PC-9 (cell line): ENCODE measurements at regions not wholly inside any gene's neighbourhood (a gene's known extent, or its start where the extent isn't known, plus 50 kb on each side); places are given as distances from the start of the nearest gene placed in this dataset.

Experiments used
- EZH2 ChIP-seq: fragments of 200-600 bp; sonication (generic); IDR thresholded peaks from 2 replicates; pipeline ENCODE4 v1.8.0; 2017; ENCODE audit warnings: antibody characterized with exemption, low read depth
- TF ChIP-seq, protein P1 (sequence below): fragments of 200-600 bp; sonication (generic); conservative IDR thresholded peaks from 2 replicates; pipeline ENCODE4 v1.6.1; 2017; ENCODE audit warnings: mixed run types, antibody characterized with exemption, mild to moderate bottlenecking, moderate library complexity

- TF ChIP-seq, protein P1, sequence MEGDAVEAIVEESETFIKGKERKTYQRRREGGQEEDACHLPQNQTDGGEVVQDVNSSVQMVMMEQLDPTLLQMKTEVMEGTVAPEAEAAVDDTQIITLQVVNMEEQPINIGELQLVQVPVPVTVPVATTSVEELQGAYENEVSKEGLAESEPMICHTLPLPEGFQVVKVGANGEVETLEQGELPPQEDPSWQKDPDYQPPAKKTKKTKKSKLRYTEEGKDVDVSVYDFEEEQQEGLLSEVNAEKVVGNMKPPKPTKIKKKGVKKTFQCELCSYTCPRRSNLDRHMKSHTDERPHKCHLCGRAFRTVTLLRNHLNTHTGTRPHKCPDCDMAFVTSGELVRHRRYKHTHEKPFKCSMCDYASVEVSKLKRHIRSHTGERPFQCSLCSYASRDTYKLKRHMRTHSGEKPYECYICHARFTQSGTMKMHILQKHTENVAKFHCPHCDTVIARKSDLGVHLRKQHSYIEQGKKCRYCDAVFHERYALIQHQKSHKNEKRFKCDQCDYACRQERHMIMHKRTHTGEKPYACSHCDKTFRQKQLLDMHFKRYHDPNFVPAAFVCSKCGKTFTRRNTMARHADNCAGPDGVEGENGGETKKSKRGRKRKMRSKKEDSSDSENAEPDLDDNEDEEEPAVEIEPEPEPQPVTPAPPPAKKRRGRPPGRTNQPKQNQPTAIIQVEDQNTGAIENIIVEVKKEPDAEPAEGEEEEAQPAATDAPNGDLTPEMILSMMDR: no peak
- no peak for TF ChIP-seq EZH2
Measured at GRCh38 chr1:242806324-242806723, 281.8 kb upstream of the PLD5 start.
